ENCODE measurements at regions not wholly inside any gene's neighbourhood (a gene's known extent, or its start where the extent isn't known, plus 50 kb on each side); places are given as distances from the start of the nearest gene placed in this dataset.

GRCh38 chr2:21289551-21289950 lies 165.8 kb downstream of the TDRD15 start:
- intact Hi-C loops (cut with DNase I), result no loop called here
- no peaks in the 10 kb centered on the region for H3K9me3 ChIP-seq
- no peak overlapping the region for H3K27ac ChIP-seq

DNA sequence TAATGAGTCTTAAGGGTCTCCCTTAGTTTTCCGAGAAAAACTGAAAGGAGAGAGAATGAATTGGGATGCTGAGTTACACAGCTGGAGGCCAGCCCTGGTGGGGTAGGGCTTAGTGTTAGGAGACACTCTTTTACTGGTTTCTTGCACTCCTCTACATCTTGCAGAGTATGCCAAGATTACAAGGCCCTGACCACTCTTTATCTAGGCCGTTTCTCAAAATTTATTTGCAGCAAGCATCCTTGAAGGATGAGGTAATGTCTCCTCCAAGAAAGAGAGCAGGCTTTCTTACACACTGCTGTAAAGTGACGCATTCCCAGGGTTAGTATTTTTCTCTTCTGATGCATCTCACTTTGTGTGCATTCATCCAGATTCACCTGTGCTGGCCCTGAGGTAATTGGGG lies 166.2 kb downstream of the TDRD15 start:
- no peak for TF ChIP-seq CTCF (IDR thresholded peaks at IDR 0.05)
- H3K9me3 ChIP-seq, result no peaks in the 10 kb centered on the region
- H3K4me1 ChIP-seq, result no peaks in the 10 kb centered on the region
- H3K27ac ChIP-seq, result no peak overlapping the region
- intact Hi-C loops (cut with DNase I), result no loop called here
- H3K4me3 ChIP-seq, result no peak overlapping the region
- H3K27me3 ChIP-seq (ENCODE audit: insufficient read depth in 3 of 3, low read length in 2 of 3), result no peaks in the 10 kb centered on the region
- DNase-seq, result no peak
- no peaks in the 10 kb centered on the region for H3K36me3 ChIP-seq (ENCODE audit: insufficient read depth in 1 of 2, low read depth in 1 of 2)
- ATAC-seq, result no peak
- WGBS, 3 donors, result 63 to 83% (median 74%) methylated on average over 3 of the region's 3 CpGs

More at GRCh38 chr2:21289551-21289950, 165.8 kb downstream of the TDRD15 start:
- Histone ChIP-seq H3K27me3 (ENCODE audit: insufficient read depth in 3 of 3, low read length in 2 of 3) (no peaks in the 10 kb centered on the region), H3K4me3 (no peak overlapping the region), H3K36me3 (ENCODE audit: insufficient read depth in 1 of 2, low read depth in 1 of 2) (no peaks in the 10 kb centered on the region), H3K4me1 (no peaks in the 10 kb centered on the region)
- DNase-seq, result no peak
- ATAC-seq, result no peak
- TF ChIP-seq CTCF (IDR thresholded peaks at IDR 0.05), result no peak
- 47 to 54% (median 49%) methylated on average over 3 of the region's 3 CpGs for WGBS, 3 donors

- DNase-seq (no peak), ATAC-seq (no peak)
- WGBS, 3 donors, result 15 to 48% (median 32%) methylated on average over 1 of the region's 1 CpG
- Histone ChIP-seq H3K36me3 (ENCODE audit: insufficient read depth in 1 of 2, low read depth in 1 of 2) (no peaks in the 10 kb centered on the region), H3K27me3 (ENCODE audit: insufficient read depth in 3 of 3, low read length in 2 of 3) (no peaks in the 10 kb centered on the region), H3K9me3 (no peaks in the 10 kb centered on the region), H3K4me3 (no peak overlapping the region), H3K4me1 (no peaks in the 10 kb centered on the region), H3K27ac (no peak overlapping the region)
- intact Hi-C loops (cut with DNase I), result no loop called here
- TF ChIP-seq CTCF (IDR thresholded peaks at IDR 0.05), result no peak
Observed at GRCh38 chr2:21291426-21291825, 167.7 kb downstream of the TDRD15 start.

- 68 to 89% (median 72%) methylated on average over 2 of the region's 2 CpGs for WGBS, 3 donors
Observed at GRCh38 chr2:21294446-21294845, 170.7 kb downstream of the TDRD15 start.

More at GRCh38 chr2:21294446-21294845, 170.7 kb downstream of the TDRD15 start:
- ATAC-seq, result no peak
- H3K4me3 ChIP-seq, result no peak overlapping the region
- no peak overlapping the region for H3K27ac ChIP-seq
- intact Hi-C loops (cut with DNase I), result no loop called here
- no peaks in the 10 kb centered on the region for H3K27me3 ChIP-seq (ENCODE audit: insufficient read depth in 3 of 3, low read length in 2 of 3)
- no peaks in the 10 kb centered on the region for H3K9me3 ChIP-seq
- H3K36me3 ChIP-seq (ENCODE audit: insufficient read depth in 1 of 2, low read depth in 1 of 2), result no peaks in the 10 kb centered on the region
- no peak for TF ChIP-seq CTCF (IDR thresholded peaks at IDR 0.05)
- H3K4me1 ChIP-seq, result no peaks in the 10 kb centered on the region
- no peak for DNase-seq

Measured in psoas muscle (tissue), 7 donors.